Ishikawa (cell line): ENCODE measurements at regions not wholly inside any gene's neighbourhood (a gene's known extent, or its start where the extent isn't known, plus 50 kb on each side); places are given as distances from the start of the nearest gene placed in this dataset.

ENCODE experiments used
- CEBPB ChIP-seq: IDR thresholded peaks from 2 replicates; pipeline ENCODE4 v1.6.1; 2012
- CREB1 ChIP-seq: IDR thresholded peaks from 2 replicates; pipeline ENCODE4 v1.6.1; 2012; ENCODE audit warnings: low read depth
- EGR1 ChIP-seq: IDR thresholded peaks from 2 replicates; pipeline ENCODE4 v1.6.1; 2012
- EP300 ChIP-seq: IDR thresholded peaks from 2 replicates; pipeline ENCODE4 v1.6.1; 2012; ENCODE audit warnings: borderline replicate concordance
- FOXM1 ChIP-seq: IDR thresholded peaks from 2 replicates; pipeline ENCODE4 v1.6.1; 2012; ENCODE audit warnings: low read depth, borderline replicate concordance
- MAX ChIP-seq: IDR thresholded peaks from 2 replicates; pipeline ENCODE4 v1.6.1; 2012
- NFIC ChIP-seq: IDR thresholded peaks from 2 replicates; pipeline ENCODE4 v1.6.1; 2012
- RAD21 ChIP-seq: IDR thresholded peaks from 2 replicates; pipeline ENCODE4 v1.6.1; 2012; ENCODE audit warnings: low read depth
- REST ChIP-seq: IDR thresholded peaks from 2 replicates; pipeline ENCODE4 v1.6.1; 2012; ENCODE audit warnings: low read depth, mild to moderate bottlenecking
- TAF1 ChIP-seq: IDR thresholded peaks from 2 replicates; pipeline ENCODE4 v1.6.1; 2012; ENCODE audit warnings: low read depth, mild to moderate bottlenecking
- TCF12 ChIP-seq: IDR thresholded peaks from 2 replicates; pipeline ENCODE4 v1.6.1; 2012; ENCODE audit warnings: low read depth
- TEAD4 ChIP-seq: IDR thresholded peaks from 2 replicates; pipeline ENCODE4 v1.6.1; 2012
- USF1 ChIP-seq: IDR thresholded peaks from 2 replicates; pipeline ENCODE4 v1.6.1; 2012
- YY1 ChIP-seq: IDR thresholded peaks from 2 replicates; pipeline ENCODE4 v1.6.1; 2012; ENCODE audit warnings: low read depth
- ZBTB7A ChIP-seq: IDR thresholded peaks from 2 replicates; pipeline ENCODE4 v1.6.1; 2012; ENCODE audit warnings: low read depth

- TF ChIP-seq EP300, result no peak
- no peak for TF ChIP-seq TEAD4
- TF ChIP-seq NFIC, result no peak
- no peak for TF ChIP-seq CEBPB
- TF ChIP-seq FOXM1, result no peak
- TF ChIP-seq ZBTB7A, result no peak
- no peak for TF ChIP-seq TAF1
- TF ChIP-seq USF1, result no peak
- no peak for TF ChIP-seq TCF12
- TF ChIP-seq REST, result no peak
- no peak for TF ChIP-seq MAX
Measured at GRCh38 chr5:174583071-174583470, 141.3 kb upstream of the MSX2 start.

- TF ChIP-seq CEBPB, result no peak
- TF ChIP-seq REST, result no peak
Measured at GRCh38 chr5:174585472-174585871, 138.9 kb upstream of the MSX2 start.

- no peak for TF ChIP-seq YY1
- TF ChIP-seq EGR1, result no peak
- no peak for TF ChIP-seq NFIC
- no peak for TF ChIP-seq TEAD4
- TF ChIP-seq MAX, result no peak
- no peak for TF ChIP-seq FOXM1
- no peak for TF ChIP-seq EP300
- TF ChIP-seq ZBTB7A, result no peak
Measured at GRCh38 chr5:174589011-174589410, 135.4 kb upstream of the MSX2 start.

- TF ChIP-seq TCF12 (no peak), ZBTB7A (no peak), RAD21 (no peak), REST (no peak), YY1 (no peak), CREB1 (no peak), USF1 (no peak), MAX (no peak)
Measured at GRCh38 chr5:174589599-174589998, 134.8 kb upstream of the MSX2 start.

GRCh38 chr5:174590820-174591219, 133.6 kb upstream of the MSX2 start:
- TF ChIP-seq FOXM1, result no peak
- TF ChIP-seq TCF12, result no peak
- no peak for TF ChIP-seq MAX
- no peak for TF ChIP-seq YY1
- TF ChIP-seq CEBPB, result no peak
- no peak for TF ChIP-seq REST
- no peak for TF ChIP-seq TAF1
